H1 (cell line): ENCODE measurements at regions not wholly inside any gene's neighbourhood (a gene's known extent, or its start where the extent isn't known, plus 50 kb on each side); places are given as distances from the start of the nearest gene placed in this dataset.

Experiments
- CTCF ChIA-PET: fragments of 300-600 bp; sonication (Branson Sonifier 250); formaldehyde crosslinking; loops from one replicate; lab custom pipeline; 2021; ENCODE audit not compliant: partially characterized antibody; lab: Charles Lee
- POLR2A ChIA-PET: fragments of 300-600 bp; sonication (Branson Sonifier 250); formaldehyde crosslinking; loops from one replicate; lab custom pipeline; 2021; ENCODE audit warnings: inconsistent platforms; ENCODE audit not compliant: partially characterized antibody; lab: Charles Lee
- DNase-seq, 2 experiments: peaks; one replicate each; pipeline versions ENCODE4 v3.0.0 to v3.0.0-alpha.2; 2010 to 2022; ENCODE audit warnings: low spot score in 2 of 2, low read depth in 1 of 2, mixed read lengths in 1 of 2
- FAIRE-seq: peaks from 2 replicates; lab custom pipeline; 2011; peaks lifted over from hg19 to GRCh38; lab: Jason Lieb, UNC
- H2AFZ ChIP-seq: 2 replicates; pipeline ENCODE4 v1.8.1; 2012; ENCODE audit warnings: low read length, inconsistent platforms
- H2AK5ac ChIP-seq: 2 replicates; pipeline ENCODE4 v1.6.1; 2013; ENCODE audit warnings: low read depth, low read length
- H2BK120ac ChIP-seq: replicated peaks from 2 replicates; pipeline ENCODE3; 2013; ENCODE audit warnings: low read depth, low read length, inconsistent platforms
- H2BK12ac ChIP-seq: 2 replicates; pipeline ENCODE4 v1.6.1; 2013; ENCODE audit warnings: low read depth, low read length
- H2BK15ac ChIP-seq: 2 replicates; pipeline ENCODE4 v1.6.1; 2013; ENCODE audit warnings: low read length
- H2BK20ac ChIP-seq: 2 replicates; pipeline ENCODE4 v1.6.1; 2013; ENCODE audit warnings: low read length
- H2BK5ac ChIP-seq: 2 replicates; pipeline ENCODE4 v1.6.1; 2013; ENCODE audit warnings: low read depth, low read length
- H3K14ac ChIP-seq: 2 replicates; pipeline ENCODE4 v1.6.1; 2013; ENCODE audit warnings: inconsistent platforms; ENCODE audit not compliant: insufficient read length
- H3K18ac ChIP-seq: 2 replicates; pipeline ENCODE4 v1.6.1; 2013; ENCODE audit warnings: low read length; ENCODE audit errors: extremely low read depth
- H3K23ac ChIP-seq: 2 replicates; pipeline ENCODE4 v1.6.1; 2013; ENCODE audit warnings: inconsistent platforms; ENCODE audit not compliant: insufficient read length
- H3K23me2 ChIP-seq: 2 replicates; pipeline ENCODE4 v1.6.1; 2013; ENCODE audit warnings: low read depth, low read length
- H3K27ac ChIP-seq: 2 replicates; pipeline ENCODE4 v1.6.1; 2011; ENCODE audit warnings: low read depth, low read length, inconsistent platforms
- H3K27me3 ChIP-seq, 4 experiments: replicated peaks in 1 of 4; 1 replicate in 1 of 4; 2 replicates in 3 of 4; pipeline versions ENCODE4 v1.6.1 to v1.8.1; 2011 to 2013; ENCODE audit warnings: low read length in 3 of 4, mild to moderate bottlenecking in 3 of 4, inconsistent platforms in 2 of 4, mixed read lengths in 2 of 4, moderate library complexity in 1 of 4; ENCODE audit not compliant: control insufficient read depth in 3 of 4, insufficient read depth in 3 of 4; ENCODE audit errors: extremely low read depth in 1 of 4
- H3K36me3 ChIP-seq, 4 experiments: 2 replicates each; pipeline versions ENCODE4 v1.6.1 to v1.8.1; 2011 to 2013; ENCODE audit warnings: mild to moderate bottlenecking in 4 of 4, low read length in 3 of 4, moderate library complexity in 2 of 4, control low read depth in 1 of 4, inconsistent platforms in 1 of 4; ENCODE audit not compliant: insufficient read depth in 4 of 4, control insufficient read depth in 2 of 4
- H3K4ac ChIP-seq: replicated peaks from 2 replicates; pipeline ENCODE3; 2013; ENCODE audit warnings: low read length, low read depth, mixed read lengths, inconsistent platforms; ENCODE audit not compliant: insufficient read length
- H3K4me1 ChIP-seq, 4 experiments: replicated peaks in 1 of 4; 1 replicate in 1 of 4; 2 replicates in 3 of 4; pipeline versions ENCODE4 v1.6.1 to v1.8.1; 2011 to 2013; ENCODE audit warnings: low read length in 3 of 4, inconsistent platforms in 2 of 4, mixed read lengths in 1 of 4; ENCODE audit not compliant: insufficient read depth in 4 of 4, control insufficient read depth in 3 of 4
- H3K4me2 ChIP-seq, 2 experiments: 2 replicates each; pipeline versions ENCODE4 v1.6.1 to v1.8.1; 2011 to 2013; ENCODE audit warnings: low read depth in 2 of 2, low read length in 2 of 2, control low read depth in 1 of 2, inconsistent platforms in 1 of 2, mild to moderate bottlenecking in 1 of 2; ENCODE audit not compliant: insufficient read depth in 1 of 2
- H3K4me3 ChIP-seq, 4 experiments: fragments of 200-600, 300-600 bp in 1 of 4; sonication (generic), shearing (Covaris generic), sonication (Bioruptor Twin) in 1 of 4; 2 replicates each; pipeline versions ENCODE4 v1.5.1 to v1.8.1; 2011 to 2016; ENCODE audit warnings: low read length in 4 of 4, low read depth in 3 of 4, control low read depth in 2 of 4, inconsistent platforms in 2 of 4, mild to moderate bottlenecking in 2 of 4, mixed read lengths in 1 of 4, moderate library complexity in 1 of 4; ENCODE audit not compliant: insufficient read depth in 2 of 4; ENCODE audit errors: extremely low read depth in 1 of 4
- H3K56ac ChIP-seq: replicated peaks from 2 replicates; pipeline ENCODE3; 2013; ENCODE audit warnings: low read depth, mild to moderate bottlenecking, mixed read lengths, low read length, inconsistent platforms; ENCODE audit not compliant: insufficient read length
- H3K79me1 ChIP-seq: 2 replicates; pipeline ENCODE4 v1.6.1; 2013; ENCODE audit warnings: low read depth, low read length, control low read depth
- H3K79me2 ChIP-seq, 2 experiments: 2 replicates each; pipeline versions ENCODE4 v1.6.1 to v1.8.1; 2012 to 2013; ENCODE audit warnings: low read length in 2 of 2, mild to moderate bottlenecking in 2 of 2, inconsistent platforms in 1 of 2; ENCODE audit not compliant: insufficient read depth in 2 of 2, control insufficient read depth in 1 of 2
- H3K9ac ChIP-seq, 4 experiments: replicated peaks in 1 of 4; 1 replicate in 1 of 4; 2 replicates in 3 of 4; pipeline versions ENCODE4 v1.6.1 to v1.8.1; 2011 to 2013; ENCODE audit warnings: low read depth in 3 of 4, low read length in 3 of 4, control low read depth in 2 of 4, mild to moderate bottlenecking in 2 of 4, moderate library complexity in 2 of 4, inconsistent platforms in 1 of 4; ENCODE audit errors: extremely low read depth in 1 of 4
- H3K9me3 ChIP-seq, 2 experiments: 2 replicates each; pipeline versions ENCODE4 v1.6.1 to v1.8.1; 2012 to 2013; ENCODE audit warnings: mild to moderate bottlenecking in 2 of 2, moderate library complexity in 2 of 2, control low read depth in 1 of 2, inconsistent platforms in 1 of 2, low read depth in 1 of 2, low read length in 1 of 2, mixed read lengths in 1 of 2; ENCODE audit not compliant: insufficient read depth in 2 of 2
- H4K20me1 ChIP-seq, 2 experiments: replicated peaks in 1 of 2; 2 replicates each; pipeline versions ENCODE3 to v1.8.1; 2011 to 2013; ENCODE audit warnings: inconsistent platforms in 2 of 2, low read length in 2 of 2, mild to moderate bottlenecking in 1 of 2; ENCODE audit not compliant: insufficient read depth in 2 of 2, control insufficient read depth in 1 of 2
- H4K5ac ChIP-seq: 2 replicates; pipeline ENCODE4 v1.6.1; 2013; ENCODE audit warnings: low read length, low read depth, mixed read lengths, inconsistent platforms; ENCODE audit not compliant: insufficient read length
- H4K8ac ChIP-seq: 2 replicates; pipeline ENCODE4 v1.8.0; 2013; ENCODE audit warnings: mild to moderate bottlenecking, moderate library complexity, low read length, inconsistent platforms; ENCODE audit not compliant: insufficient read depth; ENCODE audit errors: extremely low read depth
- H4K91ac ChIP-seq: replicated peaks from 2 replicates; pipeline ENCODE3; 2013; ENCODE audit warnings: low read length, mixed read lengths, inconsistent platforms; ENCODE audit not compliant: insufficient read length
- ASH2L ChIP-seq: fragments of 200-600, 300-600 bp; sonication (generic); IDR thresholded peaks from one replicate; pipeline ENCODE4 v1.7.1; 2017; ENCODE audit warnings: low read length
- BCL11A ChIP-seq, 2 experiments: IDR thresholded peaks; one replicate each; pipeline ENCODE4 v1.6.1; 2011; ENCODE audit warnings: low read depth in 2 of 2, low read length in 2 of 2, mild to moderate bottlenecking in 2 of 2
- CEBPB ChIP-seq: IDR thresholded peaks from 2 replicates; pipeline ENCODE4 v1.6.1; 2012; ENCODE audit warnings: low read depth, low read length
- EZH2 ChIP-seq: fragments of 200-600 bp; sonication (generic); IDR thresholded peaks from 2 replicates; pipeline ENCODE4 v1.7.1; 2012; ENCODE audit warnings: low read depth, mild to moderate bottlenecking, moderate library complexity, low read length, inconsistent platforms; ENCODE audit not compliant: severe bottlenecking
- FOSL1 ChIP-seq: IDR thresholded peaks from 2 replicates; pipeline ENCODE4 v1.6.1; 2011; ENCODE audit warnings: mild to moderate bottlenecking, low read depth, low read length, moderate library complexity; ENCODE audit not compliant: insufficient read depth
- GTF2F1 ChIP-seq: IDR thresholded peaks from 2 replicates; pipeline ENCODE4 v1.6.1; 2012; ENCODE audit warnings: low read depth, low read length, improper control_type of control experiment, borderline replicate concordance
- JUND ChIP-seq: IDR thresholded peaks from 2 replicates; pipeline ENCODE4 v1.6.1; 2011; ENCODE audit warnings: mild to moderate bottlenecking, improper control_type of control experiment, low read length
- POLR2AphosphoS5 ChIP-seq: IDR thresholded peaks from 2 replicates; pipeline ENCODE4 v1.6.1; 2011; ENCODE audit warnings: low read depth, low read length
- RNF2 ChIP-seq: fragments of 200-900, 300-1000 bp; sonication (generic); IDR thresholded peaks from 2 replicates; pipeline ENCODE4 v1.7.1; 2016; ENCODE audit warnings: borderline replicate concordance, low read depth, mild to moderate bottlenecking, antibody characterized with exemption, low read length; ENCODE audit not compliant: poor library complexity, severe bottlenecking; ENCODE audit errors: missing control alignments
- RXRA ChIP-seq: IDR thresholded peaks from 2 replicates; pipeline ENCODE4 v1.6.1; 2011; ENCODE audit warnings: low read depth, mild to moderate bottlenecking, low read length, moderate library complexity; ENCODE audit not compliant: insufficient read depth
- SP2 ChIP-seq: IDR thresholded peaks from 2 replicates; pipeline ENCODE4 v1.6.1; 2012; ENCODE audit warnings: mild to moderate bottlenecking, low read length, inconsistent platforms
- SRF ChIP-seq: IDR thresholded peaks from 2 replicates; pipeline ENCODE4 v1.6.1; 2011; ENCODE audit warnings: mild to moderate bottlenecking, low read depth, low read length, moderate library complexity
- USF2 ChIP-seq: IDR thresholded peaks from 2 replicates; pipeline ENCODE4 v1.6.1; 2011; ENCODE audit warnings: low read length, improper control_type of control experiment
- WGBS, 2 experiments: shearing (Covaris generic) in 1 of 2; methylation state at CpG; one replicate each; pipeline versions ENCODE4 v1.1.6 to v1.1.7; 2013 to 2015; ENCODE audit warnings: low lambda C conversion rate in 2 of 2, mixed read lengths in 2 of 2, inconsistent platforms in 1 of 2, low coverage in 1 of 2, missing lambda C conversion rate in 1 of 2; ENCODE audit not compliant: insufficient replicate concordance in 2 of 2, insufficient coverage in 1 of 2, insufficient read length in 1 of 2; ENCODE audit errors: extremely low coverage in 1 of 2, missing lambda C conversion rate in 1 of 2; 5-methylcytosine and 5-hydroxymethylcytosine counted together

- Histone ChIP-seq H4K8ac (no peak overlapping the region), H2BK20ac (no peak overlapping the region), H3K36me3 (peaks cover 0 to 2% (median 0%) of the 10 kb centered on the region in 4 experiments; a peak in 1 of 8 replicates), H2BK15ac (no peak overlapping the region), H2BK120ac (no peak overlapping the region), H3K23ac (no peak overlapping the region), H3K4me2 (no peak overlapping the region), H2AK5ac (no peak overlapping the region), H3K79me2 (no peaks in the 10 kb centered on the region), H2AFZ (no peak overlapping the region), H3K79me1 (no peaks in the 10 kb centered on the region), H2BK12ac (no peak overlapping the region), H3K4me1 (no peaks in the 10 kb centered on the region), H3K27ac (no peak overlapping the region), H4K91ac (no peak overlapping the region), H3K18ac (no peak overlapping the region), H3K4me3 (no peak overlapping the region), H3K56ac (no peak overlapping the region), H3K9ac (no peak overlapping the region), H2BK5ac (no peak overlapping the region), H3K4ac (no peak overlapping the region), H3K27me3 (no peaks in the 10 kb centered on the region), H3K9me3 (peaks cover 6 to 38% of the 10 kb centered on the region in 2 experiments; a peak in 3 of 4 replicates), H4K5ac (no peak overlapping the region), H3K14ac (no peak overlapping the region), H4K20me1 (no peaks in the 10 kb centered on the region), H3K23me2 (no peaks in the 10 kb centered on the region)
- CTCF ChIA-PET, result no interaction called here
- POLR2A ChIA-PET, result no interaction called here
- no peak for DNase-seq
- FAIRE-seq, result no peak
- WGBS, 2 experiments, result 93% methylated on average over 35 of the region's 43 CpGs; no CpG with 5 or more reads in 1 of the 2 experiments
- TF ChIP-seq EZH2 (no peak), CEBPB (no peak), RXRA (no peak), JUND (no peak), BCL11A (IDR thresholded peaks at IDR 0.05; ENCODE audit: low read depth in 2 of 2, low read length in 2 of 2) (no peak), SRF (no peak), POLR2AphosphoS5 (no peak), SP2 (no peak), GTF2F1 (no peak), FOSL1 (no peak), RNF2 (no peak), ASH2L (no peak), USF2 (no peak)
Observed at GRCh38 chr10:42111661-42112330, 526.6 kb downstream of the ZNF33B start.
